Fibroblast of skin of scalp (primary cell): ENCODE measurements at regions not wholly inside any gene's neighbourhood (a gene's known extent, or its start where the extent isn't known, plus 50 kb on each side); places are given as distances from the start of the nearest gene placed in this dataset.
"Not testable (repeated sequence)": the region's sequence is repeated elsewhere in the genome, so short reads cannot be mapped to it uniquely, and the experiment has no call there.

Experiments
- DNase-seq: peaks from one replicate; pipeline ENCODE4 v3.0.0-alpha.2; 2013

DNA sequence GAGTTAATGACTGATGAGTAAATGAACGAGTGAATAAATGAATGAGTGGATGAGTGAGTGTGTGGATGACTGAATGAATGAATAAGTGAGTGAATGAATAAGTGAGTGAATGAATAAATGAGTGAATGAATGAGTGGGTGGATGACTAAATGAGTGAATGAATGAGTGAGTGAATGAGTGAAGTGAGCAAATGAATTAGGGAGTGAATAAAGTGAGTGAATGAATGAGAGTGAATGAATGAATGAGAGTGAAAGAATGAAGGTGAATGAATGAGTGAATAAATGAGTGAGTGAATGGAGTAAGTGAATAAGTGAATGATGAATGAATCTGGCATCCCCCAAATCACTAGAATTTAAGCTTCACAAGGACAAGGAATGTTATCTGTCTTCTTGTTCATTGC lies 1253.0 kb downstream of the TYW1 start:
- no peak for DNase-seq

DNA sequence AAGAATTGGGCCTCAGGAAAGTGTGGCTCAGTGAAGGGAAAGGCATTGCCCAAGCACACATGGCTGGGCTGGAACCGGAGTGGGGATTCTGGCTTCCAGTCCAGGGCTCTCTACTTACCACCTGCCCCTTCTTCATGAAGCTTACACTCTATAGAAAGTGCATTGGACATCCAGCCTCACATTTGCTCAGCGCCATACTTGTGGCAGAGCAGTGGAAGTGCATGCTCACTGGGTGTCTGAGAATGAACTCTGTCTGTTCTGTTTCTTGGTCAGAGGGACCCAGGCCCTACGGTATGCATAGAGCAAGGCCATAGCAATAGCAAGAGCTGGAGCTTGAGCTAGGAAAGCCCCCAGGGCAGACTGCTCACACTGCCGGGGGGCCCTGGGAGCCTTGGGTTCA lies 1253.5 kb downstream of the TYW1 start:
- no peak for DNase-seq

DNA sequence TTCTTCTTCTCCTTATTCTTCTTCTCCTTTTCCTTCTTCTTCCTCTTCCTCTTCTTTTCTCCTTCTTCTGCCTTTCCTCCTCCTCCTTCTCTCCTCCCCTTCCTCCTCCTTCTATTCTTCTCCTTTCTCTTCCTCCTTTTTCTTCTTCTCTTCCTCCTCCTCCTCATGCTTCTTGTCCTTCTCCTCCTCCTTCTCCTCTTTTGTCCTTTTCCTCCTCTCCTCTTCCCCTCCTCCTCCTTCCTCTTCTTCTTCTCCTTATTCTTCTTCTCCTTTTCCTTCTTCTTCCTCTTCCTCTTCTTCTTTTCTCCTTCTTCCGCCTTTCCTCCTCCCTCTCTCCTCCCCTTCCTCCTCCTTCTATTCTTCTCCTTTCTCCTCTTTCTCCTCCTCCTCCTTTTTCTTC lies 1258.2 kb downstream of the TYW1 start:
- not testable (repeated sequence) for DNase-seq

DNA sequence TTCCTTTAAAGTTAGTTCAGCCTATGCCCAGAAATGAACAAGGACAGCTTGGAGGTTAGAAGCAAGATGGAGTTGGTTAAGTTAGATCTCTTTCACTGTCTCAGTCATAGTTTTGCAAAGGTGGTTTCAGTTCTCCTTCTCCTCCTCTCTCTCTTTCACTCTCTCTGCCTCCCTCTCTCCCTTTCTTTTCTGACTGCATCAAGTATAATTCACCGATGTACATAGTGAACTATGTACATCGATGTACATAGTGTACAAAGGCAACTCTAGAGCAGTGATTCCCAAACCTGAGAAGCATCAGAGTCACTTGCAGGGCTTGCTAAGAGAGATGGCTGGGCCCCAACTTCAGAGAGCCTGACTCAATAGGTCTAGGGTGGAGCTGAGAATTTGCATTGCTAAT lies 1259.7 kb downstream of the TYW1 start:
- no peak for DNase-seq

DNA sequence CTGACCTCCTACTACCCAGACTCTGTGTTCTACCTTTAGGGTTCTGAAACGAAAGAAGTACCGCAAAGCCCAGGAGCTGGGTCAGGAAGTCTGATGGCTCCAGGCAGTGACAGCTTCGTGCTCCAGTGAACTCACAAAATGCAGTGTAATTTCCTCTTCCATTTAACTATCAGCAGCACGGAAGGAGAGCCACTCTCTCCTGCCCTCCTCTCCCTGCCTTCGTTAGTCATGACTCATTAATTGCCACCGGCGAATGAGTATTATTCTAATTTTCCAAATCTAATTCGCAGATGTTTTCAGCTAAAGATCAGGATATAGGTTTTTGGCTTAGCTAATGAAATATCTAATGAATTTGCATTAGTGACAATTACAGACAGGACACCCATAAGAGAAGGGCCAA lies 1262.0 kb downstream of the TYW1 start:
- no peak for DNase-seq

DNA sequence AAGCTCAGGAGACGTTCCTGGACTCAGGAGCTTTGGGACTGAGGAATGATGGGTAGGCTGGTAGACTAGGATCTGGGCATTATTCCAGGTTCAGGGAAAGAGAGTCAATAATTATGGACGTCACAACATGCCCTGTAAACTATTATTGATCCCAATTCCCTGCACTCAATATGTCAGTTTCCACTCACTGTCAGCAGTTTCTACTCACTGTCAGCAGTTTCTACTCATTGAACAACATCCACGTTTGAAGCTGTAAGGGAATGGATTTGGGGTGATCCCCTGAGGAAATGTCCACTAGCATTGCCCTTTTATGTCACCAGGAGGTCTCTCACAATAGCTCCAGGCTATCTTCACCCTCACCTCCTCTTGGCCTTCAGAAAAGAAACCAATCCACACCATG lies 1268.6 kb downstream of the TYW1 start:
- no peak for DNase-seq

DNA sequence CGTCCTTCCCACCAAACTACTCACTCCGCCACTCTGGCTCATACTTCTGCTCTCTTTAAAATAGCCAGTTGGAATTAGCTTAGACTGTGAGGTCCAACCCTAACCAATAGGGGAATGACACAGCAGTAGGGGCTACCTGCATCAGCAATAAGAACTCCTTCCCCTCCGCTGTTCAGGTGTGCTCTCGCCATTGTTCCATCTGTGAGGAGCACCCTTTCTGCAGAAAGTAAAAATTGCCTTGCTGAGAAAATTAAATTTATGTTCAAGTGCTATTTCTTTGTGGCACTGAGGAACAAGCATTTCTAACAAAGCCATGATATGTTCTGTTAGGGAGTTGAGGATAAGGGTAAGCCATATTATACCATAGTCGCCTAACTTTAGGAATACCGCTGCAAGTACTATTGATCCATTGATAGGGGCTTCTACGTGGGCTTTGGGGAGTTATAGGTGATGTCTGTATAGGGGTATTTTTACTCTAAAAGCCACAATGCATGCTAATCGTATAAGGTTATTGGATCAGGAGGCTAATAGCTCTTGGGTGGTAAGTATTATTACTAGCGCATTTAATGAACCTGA lies 1269.5 kb downstream of the TYW1 start:
- no peak for DNase-seq

DNA sequence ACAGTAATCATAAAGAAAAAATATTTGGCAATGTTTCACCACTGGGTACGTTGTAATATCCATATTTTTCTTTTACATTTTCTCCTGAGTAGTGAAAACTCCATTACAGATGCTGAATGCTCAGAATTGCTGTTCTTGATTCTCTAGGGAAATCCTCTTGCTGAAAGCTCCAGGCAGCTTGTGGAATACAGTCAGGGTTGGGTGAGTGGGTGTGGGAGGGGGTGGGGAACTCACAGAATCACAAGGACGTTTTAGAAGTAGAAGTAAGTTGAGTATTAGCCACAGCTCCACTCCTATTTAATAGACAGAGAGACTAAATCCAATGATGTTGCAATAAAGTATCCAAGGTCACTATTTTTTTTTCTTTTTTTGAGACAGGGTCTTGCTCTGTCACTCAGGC lies 1270.9 kb downstream of the TYW1 start:
- no peak for DNase-seq

DNA sequence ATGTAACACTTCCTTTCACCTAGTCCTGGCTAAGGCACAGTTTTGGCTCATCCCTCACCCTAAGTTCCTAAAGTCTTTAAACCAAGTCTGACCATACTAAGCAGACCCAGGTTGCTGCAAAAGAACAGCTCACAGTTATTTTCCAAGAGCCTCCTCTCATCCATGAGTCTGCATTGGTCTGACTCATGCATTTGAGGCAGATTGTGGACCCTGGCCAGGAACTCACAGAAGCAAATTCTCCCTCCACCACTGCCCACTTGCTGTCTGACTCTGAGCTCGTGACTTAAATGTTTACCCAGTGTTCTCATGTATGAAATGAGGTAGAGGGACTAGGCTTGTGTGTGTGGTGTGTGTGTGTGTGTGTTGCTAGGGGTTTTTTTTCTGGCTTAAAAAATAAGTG lies 1272.8 kb downstream of the TYW1 start:
- peak; percentile 70 for DNase-seq

DNA sequence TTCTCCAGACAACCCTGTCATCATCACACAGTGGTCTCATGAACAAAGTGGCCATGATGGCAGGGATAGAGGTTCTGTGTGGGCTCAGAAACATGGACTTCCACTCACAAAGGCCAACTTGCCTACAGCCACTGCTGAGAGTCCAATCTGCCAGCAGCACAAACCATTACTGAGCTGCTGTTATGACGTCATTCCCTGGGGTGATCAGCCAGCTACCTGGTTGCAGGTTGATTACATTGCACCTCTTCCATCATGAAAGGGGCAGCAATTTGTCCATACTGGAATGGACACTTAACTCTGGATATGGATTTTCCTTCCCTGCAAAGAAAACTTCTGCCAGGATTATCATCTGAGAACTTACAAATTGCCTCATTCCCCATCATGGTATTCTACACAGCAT lies 1275.9 kb downstream of the TYW1 start:
- DNase-seq = no peak

DNA sequence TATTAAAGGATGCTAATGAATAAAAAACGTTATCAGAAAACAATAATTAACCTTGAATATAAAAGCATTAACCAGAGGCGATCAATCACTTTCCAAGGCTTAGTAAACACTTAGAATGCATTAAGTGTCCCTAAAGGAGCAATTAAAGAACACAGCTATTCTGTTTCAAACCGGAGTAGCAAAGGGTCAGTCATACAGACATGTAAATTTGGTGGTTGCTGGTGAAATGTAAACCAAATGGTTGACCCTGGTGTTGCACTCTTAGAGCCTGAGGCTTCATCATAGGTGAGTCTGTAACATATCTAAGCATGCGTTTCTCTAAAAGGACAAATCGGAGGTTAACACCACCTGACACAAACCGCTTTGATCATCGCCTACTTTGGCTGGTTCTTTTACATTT lies 1280.1 kb downstream of the TYW1 start:
- no peak for DNase-seq

DNA sequence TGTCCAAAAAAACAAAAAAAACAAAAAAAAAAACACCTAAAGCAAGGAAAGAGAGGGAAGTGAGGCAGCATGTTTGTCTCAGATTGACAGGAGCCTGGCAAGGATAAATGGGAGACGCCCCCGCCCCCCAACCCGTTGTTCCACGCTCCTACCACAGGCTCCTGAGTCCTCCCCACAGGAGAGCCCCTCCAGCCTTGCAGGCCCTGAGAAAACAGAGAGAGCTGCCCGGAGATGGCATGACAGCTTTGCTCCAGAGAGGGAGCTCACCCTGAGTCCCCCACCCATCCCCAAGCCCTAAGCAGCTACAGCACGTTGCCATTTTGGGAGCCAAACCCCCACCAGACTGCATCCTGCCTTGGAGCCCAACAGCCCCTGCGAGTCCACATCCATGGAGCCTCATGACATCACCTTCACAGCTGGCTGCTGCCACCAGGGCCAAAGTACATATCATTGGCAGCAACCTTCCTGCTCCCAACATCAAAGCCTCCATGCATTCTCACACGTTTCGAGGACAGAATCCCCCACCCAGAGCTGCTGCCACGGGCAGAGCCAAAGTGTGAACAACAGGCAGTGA lies 1283.3 kb downstream of the TYW1 start:
- no peak for DNase-seq

DNA sequence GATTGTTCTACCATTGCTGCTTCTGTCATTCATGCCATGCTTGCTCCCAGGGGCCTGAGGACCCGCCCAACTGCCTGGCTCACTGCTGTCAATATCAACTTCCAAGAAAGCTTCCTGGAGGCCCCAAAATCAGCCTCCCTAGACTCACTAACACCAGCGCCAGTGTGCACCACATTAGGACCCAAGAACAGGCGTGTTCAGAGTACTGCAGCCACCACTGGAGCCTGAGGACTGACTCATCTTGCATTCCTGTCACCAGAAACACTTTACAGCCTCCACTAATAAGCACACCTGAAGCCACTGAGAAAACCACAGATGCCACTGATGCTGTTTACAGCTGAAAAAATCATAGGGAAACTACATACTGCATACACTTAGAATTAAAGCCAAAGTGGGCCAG lies 1284.3 kb downstream of the TYW1 start:
- no peak for DNase-seq

DNA sequence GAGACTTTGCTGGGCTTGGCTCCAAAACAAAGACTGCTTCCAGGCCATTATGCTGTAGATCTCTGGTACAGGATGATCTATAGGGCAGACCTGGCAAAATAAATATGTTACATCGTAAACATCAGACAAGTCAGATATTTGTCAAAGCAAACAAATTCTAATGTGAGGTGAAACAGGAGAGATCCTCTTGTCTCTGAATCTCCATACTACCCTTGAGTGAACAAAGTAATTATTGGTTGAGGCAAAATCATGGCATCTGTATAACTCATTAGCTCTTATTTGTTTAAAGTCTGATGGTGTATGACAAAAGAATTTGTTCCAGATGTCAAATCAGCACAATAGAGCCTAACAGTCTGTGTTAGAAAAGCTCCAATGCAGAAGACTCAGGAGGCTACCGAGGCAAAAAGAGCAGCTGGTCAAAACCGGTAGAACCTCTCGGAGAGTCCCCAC lies 1291.5 kb downstream of the TYW1 start:
- DNase-seq = no peak

DNA sequence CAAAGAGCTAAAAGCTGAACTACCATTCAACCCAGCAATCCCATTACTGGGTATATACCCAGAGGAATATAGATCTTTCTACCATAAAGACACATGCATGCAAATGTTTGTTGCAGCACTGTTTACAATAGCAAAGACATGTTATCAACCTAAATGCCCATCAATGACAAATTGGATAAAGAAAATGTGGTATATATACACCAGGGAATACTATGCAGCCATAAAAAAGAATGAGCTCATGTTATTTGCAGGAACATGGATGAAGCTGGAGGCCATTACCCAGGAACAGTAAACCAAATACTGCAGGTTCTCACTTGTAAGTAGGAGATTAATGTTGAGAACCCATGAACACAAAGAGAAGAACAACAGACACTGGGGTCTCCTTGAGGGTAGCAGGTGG lies 1295.1 kb downstream of the TYW1 start:
- DNase-seq = no peak

DNA sequence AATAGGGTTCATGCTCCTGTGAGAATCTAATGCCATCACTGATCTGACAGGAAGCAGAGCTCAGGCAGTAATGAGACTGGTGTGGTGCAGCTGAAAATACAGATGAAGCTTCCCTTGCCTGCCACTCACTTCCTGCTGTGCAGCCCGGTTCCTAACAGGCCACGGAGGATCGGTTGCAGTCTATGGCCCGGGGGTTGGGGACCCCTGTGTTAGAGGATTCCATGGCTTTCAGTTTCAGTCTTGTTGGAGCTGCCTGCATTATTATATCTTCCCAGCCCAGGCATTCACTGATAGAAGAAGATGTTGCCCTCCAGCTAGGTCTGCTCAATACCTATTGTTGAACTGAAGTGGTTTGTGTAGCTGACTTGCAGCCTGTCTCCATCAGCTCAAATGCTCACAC lies 1298.8 kb downstream of the TYW1 start:
- no peak for DNase-seq

DNA sequence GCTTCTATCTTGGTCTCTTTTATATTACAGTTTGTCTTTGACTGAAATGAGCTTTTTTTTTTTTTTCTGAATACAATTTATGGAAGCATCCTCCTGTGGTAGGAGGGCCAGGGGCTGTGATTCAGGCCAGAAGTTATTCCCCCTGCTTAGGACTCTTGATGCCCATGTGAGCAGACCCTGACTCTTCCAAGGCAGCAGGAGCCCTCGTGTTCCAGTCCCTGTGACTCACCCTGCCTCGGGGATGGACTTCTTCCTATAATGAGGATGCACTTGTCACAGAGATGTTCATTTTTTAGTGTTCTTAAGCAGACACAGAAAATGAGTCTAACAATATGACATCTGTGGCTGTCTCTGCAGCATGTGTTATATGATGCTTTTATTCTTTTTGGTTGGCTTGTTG lies 1293.7 kb upstream of the AUTS2 start:
- DNase-seq = no peak

DNA sequence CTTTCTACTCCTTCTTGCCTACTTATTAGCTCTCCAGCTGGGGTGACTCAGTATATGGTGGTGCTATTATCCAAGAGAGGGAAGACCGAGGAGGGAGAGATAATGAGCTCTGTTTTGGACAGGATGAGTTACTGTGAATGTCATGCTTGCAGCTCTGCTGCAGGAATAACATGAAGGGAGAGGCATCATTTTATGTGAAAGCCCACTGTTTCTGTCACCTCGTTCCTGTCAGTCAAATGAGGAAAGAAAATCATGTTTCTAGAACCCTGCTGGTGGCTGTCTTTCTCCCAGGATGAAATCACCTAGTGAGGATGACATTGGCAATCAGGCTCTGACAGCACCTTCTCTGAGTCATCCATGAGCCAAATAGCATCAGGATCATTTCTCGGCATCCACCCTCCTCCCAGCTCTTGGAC lies 1291.6 kb upstream of the AUTS2 start:
- DNase-seq = no peak

DNA sequence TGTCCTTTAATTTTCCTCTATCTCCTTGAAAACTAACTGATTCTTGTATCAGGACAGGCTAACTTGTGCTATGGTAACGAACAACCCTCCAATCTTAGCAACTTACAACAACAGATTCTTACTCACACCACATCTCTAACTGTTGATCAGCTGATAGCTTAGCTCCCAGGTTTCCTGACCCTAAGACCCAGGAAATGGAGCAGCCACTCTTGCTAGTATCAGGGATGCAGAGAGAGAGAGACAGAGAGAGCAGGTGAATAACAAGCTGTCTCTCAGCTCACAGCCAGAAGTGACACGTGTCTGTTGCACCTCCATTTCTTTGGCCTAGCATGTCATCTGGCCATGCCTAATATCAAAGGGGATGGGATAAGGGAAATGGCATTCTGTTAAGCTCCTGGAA lies 1289.0 kb upstream of the AUTS2 start:
- no peak for DNase-seq

DNA sequence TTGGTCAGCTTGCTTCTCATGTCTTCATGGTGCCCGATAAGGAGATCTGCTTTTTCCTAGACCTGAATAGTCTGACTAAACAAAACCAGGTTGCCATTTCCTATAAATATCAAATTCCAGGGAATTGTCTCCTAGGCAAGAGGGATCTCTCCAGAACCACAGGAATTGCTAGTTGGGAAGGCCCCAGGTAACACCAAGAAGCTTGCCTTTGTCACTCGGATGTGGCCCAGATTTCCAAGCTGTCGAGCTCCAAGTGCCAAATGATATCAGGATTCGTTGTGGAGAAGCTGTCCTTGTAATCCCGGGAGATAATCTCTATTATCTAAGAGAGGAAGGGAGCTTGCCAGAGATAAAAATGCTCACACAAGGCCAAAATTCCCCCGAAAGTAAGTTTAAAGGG lies 1288.5 kb upstream of the AUTS2 start:
- peak; percentile 1 for DNase-seq

DNA sequence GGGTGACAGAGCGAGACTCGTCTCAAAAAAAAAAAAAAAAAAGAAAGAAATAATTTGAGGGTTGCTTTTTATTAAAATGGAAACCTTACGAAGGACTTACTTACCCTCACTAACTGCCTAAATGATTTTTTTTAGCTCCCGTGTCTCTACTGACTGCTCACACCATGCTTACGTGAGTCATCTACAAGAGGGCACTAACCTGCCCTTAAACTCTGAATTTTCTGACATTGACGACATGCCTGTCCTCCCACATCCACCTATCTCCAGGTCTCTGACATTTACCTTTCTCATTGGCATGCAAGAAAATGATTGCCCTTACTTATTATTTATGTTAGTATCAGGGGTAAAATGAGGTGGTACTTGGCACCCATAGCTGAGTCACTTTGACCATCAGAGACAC lies 1286.3 kb upstream of the AUTS2 start:
- DNase-seq = no peak

DNA sequence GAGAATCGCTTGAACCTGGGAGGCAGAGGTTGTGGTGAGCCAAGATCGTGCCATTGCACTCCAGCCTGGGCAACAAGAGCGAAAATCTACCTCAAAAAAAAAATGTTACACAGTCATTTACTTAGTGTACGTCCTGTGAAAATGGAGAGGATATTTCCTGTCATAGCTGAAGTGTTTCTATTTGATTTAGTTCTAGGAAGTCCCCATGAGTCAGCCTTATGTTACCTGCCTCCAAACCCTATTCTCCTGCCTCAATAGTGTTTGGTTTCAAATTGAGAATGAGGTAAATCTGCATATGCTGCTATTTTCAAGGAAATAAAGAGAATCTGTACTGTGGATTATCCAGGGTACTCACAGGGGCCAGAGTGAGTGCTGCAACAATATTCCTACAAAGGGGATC lies 1284.5 kb upstream of the AUTS2 start:
- no peak for DNase-seq

DNA sequence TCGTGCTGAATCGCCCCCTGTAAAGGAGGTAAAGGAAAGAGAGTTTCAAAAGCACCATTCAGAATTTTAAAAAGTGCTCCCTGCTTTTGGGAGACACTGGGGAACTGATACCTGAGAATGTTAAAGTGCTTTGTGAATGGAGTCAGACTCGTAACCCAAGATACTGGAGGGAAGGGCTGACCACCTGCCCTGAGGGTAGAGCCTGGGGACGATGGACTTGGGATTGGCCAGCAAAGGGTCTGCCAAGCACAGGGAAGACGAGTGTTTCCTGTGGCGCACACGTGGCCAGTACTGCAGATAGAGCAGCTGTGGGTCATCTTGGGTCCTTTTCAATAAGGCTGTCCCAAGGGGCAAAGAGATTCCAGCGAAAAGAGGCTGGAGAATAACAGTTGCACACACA lies 1284.1 kb upstream of the AUTS2 start:
- DNase-seq = no peak

DNA sequence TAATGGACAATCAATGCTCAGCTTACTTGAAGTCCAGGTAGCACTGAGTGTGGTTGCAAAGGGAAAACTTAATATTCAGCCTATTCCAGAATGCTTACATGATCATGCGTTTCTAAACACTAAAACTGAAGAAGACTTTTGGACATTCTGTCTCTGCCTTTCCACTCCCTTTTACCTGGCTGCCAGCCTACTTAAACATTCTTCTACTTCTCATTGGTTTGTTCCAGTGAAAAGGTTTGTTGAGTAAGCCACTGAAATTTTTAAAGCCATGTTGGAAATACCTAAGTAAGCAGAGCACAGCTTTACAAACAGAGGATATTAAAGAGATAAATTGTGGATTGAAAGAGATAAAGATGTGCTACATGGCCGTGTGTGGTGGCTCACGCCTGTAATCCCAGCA lies 1280.8 kb upstream of the AUTS2 start:
- no peak for DNase-seq

DNA sequence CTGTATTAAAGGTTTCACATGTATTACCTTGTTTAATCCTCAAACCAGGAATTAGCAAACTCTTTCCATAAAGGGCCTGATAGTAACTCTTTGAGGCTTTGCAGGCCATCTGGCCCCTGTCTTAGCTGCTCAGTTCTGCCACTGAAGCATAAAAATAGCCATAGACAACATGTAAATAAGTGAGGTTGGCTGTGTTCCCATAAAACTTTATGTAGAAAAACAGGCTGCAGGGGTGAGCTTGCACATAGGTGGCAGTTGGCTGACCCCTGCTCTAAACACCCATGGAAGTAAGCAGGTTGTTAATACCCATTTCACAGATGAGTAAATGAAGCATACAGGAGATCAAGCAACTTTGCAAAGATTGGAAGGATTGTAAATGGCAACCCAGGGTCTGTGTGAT lies 1279.2 kb upstream of the AUTS2 start:
- DNase-seq = no peak
